NB4 (cell line): ENCODE measurements at regions not wholly inside any gene's neighbourhood (a gene's known extent, or its start where the extent isn't known, plus 50 kb on each side); places are given as distances from the start of the nearest gene placed in this dataset.
"Not testable (repeated sequence)": the region's sequence is repeated elsewhere in the genome, so short reads cannot be mapped to it uniquely, and the experiment has no call there.

Source experiments
- DNase-seq: peaks from one replicate; pipeline ENCODE4 v3.0.0; 2010; ENCODE audit warnings: low read depth
- H3K4me3 ChIP-seq: one replicate; pipeline ENCODE4 v1.5.1; 2011; ENCODE audit warnings: mild to moderate bottlenecking, low read depth, low read length, moderate library complexity
- CTCF ChIP-seq: IDR thresholded peaks from one replicate; pipeline ENCODE4 v1.5.1; 2012; ENCODE audit warnings: low read depth, low read length
- MAX ChIP-seq: IDR thresholded peaks from 2 replicates; pipeline ENCODE4 v1.6.1; 2011; ENCODE audit warnings: low read depth, low read length
- MYC ChIP-seq: IDR thresholded peaks from 2 replicates; pipeline ENCODE4 v1.6.1; 2011; ENCODE audit warnings: low read depth, low read length
- POLR2A ChIP-seq: IDR thresholded peaks from 2 replicates; pipeline ENCODE4 v1.6.1; 2011; ENCODE audit warnings: mild to moderate bottlenecking; ENCODE audit not compliant: insufficient read length; ENCODE audit errors: extremely low read depth

GRCh38 chr4:148901075-148901705 is 459.0 kb upstream of the NR3C2 start:
- no peak overlapping the region for H3K4me3 ChIP-seq
- DNase-seq: no peak
- TF ChIP-seq POLR2A (no peak), MYC (no peak), CTCF (no peak), MAX (no peak)

DNA sequence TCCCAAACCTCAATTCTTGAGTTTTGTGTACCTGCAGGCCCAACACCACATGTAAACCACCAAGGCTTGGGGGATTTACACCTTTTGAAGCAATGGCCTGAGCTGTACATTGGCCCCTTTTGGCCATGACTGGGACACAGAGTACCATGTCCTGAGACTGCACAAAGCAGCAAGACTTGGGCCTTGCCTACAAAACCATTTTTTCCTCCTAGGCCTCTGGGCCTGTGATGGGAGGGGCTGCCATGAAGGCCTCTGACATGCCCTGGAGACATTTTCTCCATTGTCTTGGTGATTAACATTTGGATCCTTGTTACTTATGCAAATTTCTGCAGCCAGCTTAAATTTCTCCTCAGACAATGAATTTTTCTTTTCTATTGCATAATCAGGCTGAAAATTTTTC is 455.9 kb upstream of the NR3C2 start:
- not testable (repeated sequence) for H3K4me3 ChIP-seq, DNase-seq

DNA sequence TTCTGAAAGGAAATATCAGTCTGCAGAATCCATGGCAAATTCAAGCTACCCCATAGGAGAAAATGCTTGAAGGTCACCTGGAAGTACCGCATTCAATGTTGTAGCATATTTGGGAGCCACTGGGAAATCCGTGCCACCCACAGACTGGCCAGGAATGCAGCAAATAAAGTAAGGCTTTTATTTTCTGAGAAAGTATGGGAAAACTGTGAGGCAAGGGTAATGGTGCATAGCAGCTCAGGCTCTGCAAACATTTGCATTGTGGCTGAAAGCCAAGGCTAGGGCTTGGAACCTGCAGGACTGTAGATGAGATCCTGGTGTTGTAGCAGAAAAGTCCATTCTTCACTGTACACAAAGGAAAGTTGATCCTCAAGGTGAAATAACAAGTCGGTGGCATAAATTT is 450.9 kb upstream of the NR3C2 start:
- DNase-seq: no peak

DNA sequence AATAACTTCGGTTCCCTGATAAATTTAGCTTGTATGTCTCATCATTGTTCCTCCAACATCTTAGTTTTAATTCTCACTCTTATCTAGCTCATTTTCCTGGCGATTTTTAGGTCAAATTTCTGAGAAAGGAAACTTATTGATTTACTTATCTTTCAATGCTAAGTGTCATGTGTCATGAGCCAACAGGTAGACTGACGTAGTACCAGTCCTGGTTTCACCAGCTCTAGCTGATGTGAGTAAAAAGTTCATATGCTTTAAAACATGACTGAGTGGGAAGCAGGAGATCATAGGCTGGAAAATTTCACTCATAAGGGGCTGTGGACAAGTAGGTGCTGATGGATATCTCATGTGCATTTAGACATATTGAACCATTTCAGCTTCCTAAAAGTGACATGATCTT is 441.7 kb upstream of the NR3C2 start:
- DNase-seq: no peak
- TF ChIP-seq CTCF (no peak), POLR2A (no peak), MYC (no peak), MAX (no peak)
- no peak overlapping the region for H3K4me3 ChIP-seq

More for the DNA sequence above, 450.9 kb upstream of the NR3C2 start:
- H3K4me3 ChIP-seq: no peak overlapping the region
- TF ChIP-seq CTCF: no peak
- TF ChIP-seq MYC: no peak
- no peak for TF ChIP-seq MAX
- TF ChIP-seq POLR2A: no peak

- no peak overlapping the region for H3K4me3 ChIP-seq
- TF ChIP-seq MYC (no peak), POLR2A (no peak), CTCF (no peak), MAX (no peak)
- no peak for DNase-seq
Measured at GRCh38 chr4:148883435-148883834, 441.2 kb upstream of the NR3C2 start.

- TF ChIP-seq CTCF: no peak
- TF ChIP-seq MAX: no peak
- TF ChIP-seq MYC: no peak
- no peak for TF ChIP-seq POLR2A
- no peak overlapping the region for H3K4me3 ChIP-seq
- no peak for DNase-seq
Measured at GRCh38 chr4:148881860-148882643, 439.8 kb upstream of the NR3C2 start.
